H7 (cell line): ENCODE measurements at regions not wholly inside any gene's neighbourhood (a gene's known extent, or its start where the extent isn't known, plus 50 kb on each side); places are given as distances from the start of the nearest gene placed in this dataset.
A peak's percentile ranks its signal among the peaks of the same experiment; 100 is the strongest.

Experiments used
- DNase-seq: peaks from one replicate; pipeline ENCODE4 v3.0.0; 2012
- H3K27me3 ChIP-seq: 2 replicates; pipeline ENCODE4 v1.6.0; 2011; ENCODE audit warnings: mild to moderate bottlenecking, low read length; ENCODE audit not compliant: control insufficient read depth, insufficient read depth
- H3K36me3 ChIP-seq: replicated peaks from 2 replicates; pipeline ENCODE4 v1.5.1; 2011; ENCODE audit warnings: low read length; ENCODE audit not compliant: control insufficient read depth, insufficient read depth
- H3K4me3 ChIP-seq: 2 replicates; pipeline ENCODE4 v1.5.1; 2011; ENCODE audit warnings: low read depth, mild to moderate bottlenecking, control low read depth, low read length, moderate library complexity; ENCODE audit not compliant: insufficient read depth

DNA sequence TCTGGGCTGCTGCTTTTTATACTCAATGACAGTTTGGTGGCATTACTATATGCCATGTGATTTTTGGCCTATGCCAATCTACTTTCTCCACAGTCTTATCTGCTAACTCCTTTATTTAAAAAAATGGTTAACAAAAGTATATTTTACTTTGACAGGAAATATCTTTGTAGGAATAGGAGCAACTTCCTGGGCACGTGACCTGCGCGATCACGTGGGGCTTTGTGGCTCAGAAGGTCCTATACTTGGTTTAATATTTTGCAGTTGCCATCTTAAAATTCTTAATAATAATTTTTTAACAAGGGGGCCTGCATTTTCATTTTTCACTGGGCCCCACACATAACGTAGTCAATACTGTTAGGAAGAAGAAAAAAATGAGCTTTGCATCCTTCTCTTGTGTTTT, 249.7 kb downstream of the ACTR3 start:
- Histone ChIP-seq H3K27me3 (no peaks in the 10 kb centered on the region), H3K4me3 (no peak overlapping the region), H3K36me3 (no peaks in the 10 kb centered on the region)
- DNase-seq: no peak

DNA sequence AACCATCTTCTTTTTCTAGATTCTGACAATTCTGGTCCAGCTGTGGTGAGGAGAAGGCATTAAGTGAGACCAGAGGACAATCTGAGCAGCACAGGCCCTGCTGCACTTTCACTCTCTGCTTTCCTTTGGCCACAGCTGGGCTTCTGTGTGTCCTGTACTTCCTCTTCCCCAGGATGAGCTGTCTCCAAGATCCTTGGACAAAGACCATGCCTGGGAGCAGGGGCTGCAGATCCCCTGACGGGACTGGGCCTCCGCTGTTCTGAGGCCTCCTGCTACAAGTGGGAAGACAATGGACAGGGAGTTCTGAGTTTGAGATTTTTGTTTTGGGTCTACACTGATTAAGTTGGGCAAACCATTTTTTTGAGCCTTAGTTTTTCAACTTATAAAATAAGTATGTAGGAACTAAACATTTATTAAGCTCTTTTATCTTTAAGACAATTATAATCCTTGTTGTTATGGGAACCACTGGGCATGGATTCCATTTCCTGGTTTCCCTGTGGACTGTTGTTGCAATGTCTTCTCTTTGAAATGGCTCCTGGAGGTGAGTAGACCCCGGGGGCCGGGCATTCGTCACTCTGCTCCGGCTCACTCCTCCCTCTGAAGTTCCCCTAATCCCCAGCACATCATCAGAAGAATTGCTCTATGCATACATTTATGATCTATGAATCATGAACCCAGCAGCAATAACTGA, 266.6 kb downstream of the ACTR3 start:
- H3K36me3 ChIP-seq: no peaks in the 10 kb centered on the region
- H3K27me3 ChIP-seq: no peaks in the 10 kb centered on the region
- no peak overlapping the region for H3K4me3 ChIP-seq
- DNase-seq: no peak

DNA sequence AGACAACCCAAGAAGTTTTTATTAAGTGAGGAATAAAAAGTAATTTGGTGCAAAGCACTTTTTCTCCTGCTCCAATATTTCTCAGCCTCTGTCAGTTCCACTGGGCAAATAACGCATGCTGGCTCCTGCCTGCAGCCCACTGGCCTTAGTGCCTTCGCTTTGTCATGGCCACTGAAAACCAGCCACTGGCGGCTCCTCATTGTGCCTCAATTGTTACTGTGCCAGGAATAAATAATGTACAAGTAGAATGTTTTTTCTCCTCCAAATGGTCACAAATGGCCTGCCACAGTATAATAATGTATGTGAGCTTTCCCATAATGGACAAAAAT, 267.1 kb downstream of the ACTR3 start:
- Histone ChIP-seq H3K27me3 (no peaks in the 10 kb centered on the region), H3K36me3 (no peaks in the 10 kb centered on the region), H3K4me3 (no peak overlapping the region)
- no peak for DNase-seq

DNA sequence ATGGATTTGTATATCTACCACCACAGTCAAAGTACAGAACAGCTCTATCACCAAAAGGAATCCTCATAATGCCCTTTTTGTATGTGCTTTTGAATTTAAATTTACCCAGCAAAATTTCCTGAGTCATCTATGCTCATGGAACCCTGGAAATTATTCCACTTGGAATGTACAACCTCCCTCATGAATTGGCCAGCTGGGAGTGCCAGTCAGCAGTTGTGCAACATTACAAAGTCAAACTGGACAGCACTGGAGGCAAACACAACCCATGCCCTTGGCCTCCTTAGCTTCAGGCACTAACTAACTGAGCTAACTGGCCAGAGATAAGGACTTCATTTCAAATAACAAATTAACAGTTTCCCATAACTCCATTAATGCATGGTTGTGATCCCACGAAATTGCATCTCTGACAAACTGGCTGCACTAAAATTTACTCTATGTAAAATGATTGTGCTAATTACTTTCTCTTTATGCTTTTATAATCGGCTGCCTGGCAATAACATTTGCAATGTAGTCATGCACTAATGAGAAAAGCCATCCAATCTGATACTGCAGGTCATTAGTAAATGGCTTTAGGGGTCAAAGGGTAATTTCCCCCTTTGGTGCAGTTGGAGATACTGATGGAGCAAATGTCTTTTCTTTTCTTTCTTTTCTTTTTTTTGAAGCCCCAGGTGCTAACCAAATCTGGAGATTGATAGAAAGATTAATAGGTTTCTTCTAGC, 270.5 kb downstream of the ACTR3 start:
- H3K27me3 ChIP-seq: no peaks in the 10 kb centered on the region
- no peak for DNase-seq

DNA sequence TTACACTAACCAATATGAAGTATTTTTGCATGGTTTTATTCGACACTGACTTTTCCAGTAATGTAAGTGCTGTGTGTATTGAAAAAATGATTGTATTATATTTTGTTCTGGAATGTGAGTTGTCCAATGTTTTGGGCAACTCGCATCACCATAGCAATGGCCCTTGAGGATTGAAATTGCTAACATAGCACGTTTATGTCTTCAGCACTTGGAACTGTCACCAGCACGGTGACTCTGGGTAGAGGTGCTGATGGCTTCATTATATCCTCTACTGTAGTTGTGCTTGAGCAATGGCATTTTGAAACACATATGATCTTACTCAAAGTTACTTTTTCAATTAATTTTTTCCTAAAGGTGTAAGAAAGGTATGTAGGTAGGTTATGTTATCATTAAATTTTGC, 271.5 kb downstream of the ACTR3 start:
- Histone ChIP-seq H3K27me3 (no peaks in the 10 kb centered on the region), H3K36me3 (no peaks in the 10 kb centered on the region), H3K4me3 (no peak overlapping the region)
- DNase-seq: no peak

More for the DNA sequence above, 270.5 kb downstream of the ACTR3 start:
- H3K4me3 ChIP-seq: no peak overlapping the region
- H3K36me3 ChIP-seq: no peaks in the 10 kb centered on the region

DNA sequence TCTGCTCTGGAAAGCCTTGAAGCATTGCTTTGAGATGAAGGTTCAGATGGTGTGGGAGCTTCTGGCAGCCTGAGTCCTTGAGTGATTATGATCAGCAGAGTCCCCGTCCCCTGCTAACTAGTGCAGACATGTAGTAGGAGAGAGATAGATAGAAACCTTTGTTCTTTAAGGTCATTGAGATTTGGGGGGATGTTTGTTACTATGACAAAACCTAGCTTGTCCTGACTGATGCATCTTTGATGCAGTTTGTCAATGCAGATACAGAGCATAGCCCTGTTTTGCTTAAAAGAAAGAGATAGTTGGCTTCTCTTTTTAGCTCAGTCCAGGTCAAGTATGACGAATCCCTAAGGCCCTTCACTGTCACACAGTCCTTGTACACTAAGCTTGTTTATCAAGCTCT, 274.6 kb upstream of the DPP10 start:
- no peak for DNase-seq
- Histone ChIP-seq H3K4me3 (no peak overlapping the region), H3K36me3 (no peaks in the 10 kb centered on the region), H3K27me3 (no peaks in the 10 kb centered on the region)

DNA sequence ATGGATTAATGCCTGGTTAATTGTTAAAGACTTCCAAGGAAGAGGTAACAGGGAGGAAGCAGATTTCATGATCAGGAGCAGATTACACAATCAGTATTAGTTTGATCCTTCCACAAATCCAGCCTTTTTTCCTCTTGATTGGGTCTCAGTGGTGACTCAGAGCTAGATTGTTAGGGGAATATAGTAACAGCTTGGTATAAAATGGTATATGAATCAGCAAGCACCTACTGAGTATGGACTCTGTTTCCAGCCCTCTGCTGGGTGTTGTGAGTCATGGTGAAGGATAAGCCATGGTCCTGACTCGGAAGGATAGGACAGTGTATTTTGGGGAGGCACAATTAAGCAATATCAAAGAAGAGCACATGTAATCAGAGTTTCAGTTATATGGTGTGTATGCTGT, 272.4 kb upstream of the DPP10 start:
- DNase-seq: no peak
- Histone ChIP-seq H3K36me3 (no peaks in the 10 kb centered on the region), H3K27me3 (no peaks in the 10 kb centered on the region), H3K4me3 (no peak overlapping the region)

DNA sequence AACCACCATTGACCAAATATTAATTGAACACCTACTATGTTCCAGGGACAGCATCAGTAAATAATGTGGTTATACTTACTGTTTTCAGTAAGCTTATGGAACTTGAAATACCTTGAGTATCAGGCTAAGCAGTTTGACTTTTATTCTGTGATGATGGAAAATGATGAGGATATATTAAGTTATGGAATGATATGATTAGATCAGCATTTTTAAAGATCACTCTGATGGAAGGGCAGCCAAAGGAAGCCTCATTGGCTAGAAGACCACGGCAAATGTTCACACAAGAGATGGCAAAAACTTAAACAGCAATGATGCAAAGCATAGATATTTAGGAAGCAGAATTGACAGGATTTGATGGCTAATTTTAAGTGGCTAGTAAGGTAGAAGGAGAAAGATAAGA, 266.9 kb upstream of the DPP10 start:
- H3K27me3 ChIP-seq: no peaks in the 10 kb centered on the region
- H3K36me3 ChIP-seq: no peaks in the 10 kb centered on the region
- DNase-seq: no peak
- H3K4me3 ChIP-seq: no peak overlapping the region

DNA sequence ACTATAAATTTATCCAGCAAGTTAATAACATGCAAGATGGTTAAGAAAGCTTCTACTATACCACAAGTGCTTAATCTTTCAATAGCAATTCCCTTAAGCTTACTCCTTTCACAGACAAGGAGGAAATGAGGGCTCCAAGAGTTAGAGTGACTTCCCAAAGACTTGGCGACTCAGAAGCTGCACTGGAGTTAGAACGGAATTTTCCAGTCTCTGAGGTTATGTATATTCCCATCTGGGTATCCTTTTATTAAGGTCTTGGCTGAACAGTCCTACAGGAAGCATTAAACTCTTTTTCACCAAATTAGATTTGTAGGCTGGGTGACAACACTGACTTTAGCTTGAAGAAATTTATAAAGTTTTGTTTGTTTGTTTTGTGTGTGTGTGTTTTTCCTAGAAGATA, 256.9 kb upstream of the DPP10 start:
- no peak for DNase-seq
- Histone ChIP-seq H3K27me3 (no peaks in the 10 kb centered on the region), H3K4me3 (no peak overlapping the region), H3K36me3 (no peaks in the 10 kb centered on the region)

DNA sequence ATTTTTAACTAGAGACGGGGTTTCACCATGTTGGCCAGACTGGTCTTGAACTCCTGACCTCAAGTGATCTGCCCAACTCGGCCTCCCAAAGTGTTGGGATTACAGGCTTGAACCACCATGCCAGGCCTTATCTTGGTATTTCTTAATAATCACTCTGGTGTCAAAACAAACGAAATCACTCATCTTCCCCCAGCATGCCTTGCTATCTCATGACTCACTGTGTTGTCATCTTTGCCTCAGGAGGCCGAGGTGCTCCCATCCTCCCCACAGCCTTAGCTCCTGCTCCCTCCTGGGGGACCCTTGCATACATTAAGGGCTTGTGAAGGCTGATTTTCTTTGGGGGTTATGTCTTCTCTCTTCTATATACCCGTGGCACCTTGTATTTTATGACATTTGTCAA, 250.1 kb upstream of the DPP10 start:
- no peak for DNase-seq
- Histone ChIP-seq H3K4me3 (no peak overlapping the region), H3K27me3 (no peaks in the 10 kb centered on the region), H3K36me3 (no peaks in the 10 kb centered on the region)

DNA sequence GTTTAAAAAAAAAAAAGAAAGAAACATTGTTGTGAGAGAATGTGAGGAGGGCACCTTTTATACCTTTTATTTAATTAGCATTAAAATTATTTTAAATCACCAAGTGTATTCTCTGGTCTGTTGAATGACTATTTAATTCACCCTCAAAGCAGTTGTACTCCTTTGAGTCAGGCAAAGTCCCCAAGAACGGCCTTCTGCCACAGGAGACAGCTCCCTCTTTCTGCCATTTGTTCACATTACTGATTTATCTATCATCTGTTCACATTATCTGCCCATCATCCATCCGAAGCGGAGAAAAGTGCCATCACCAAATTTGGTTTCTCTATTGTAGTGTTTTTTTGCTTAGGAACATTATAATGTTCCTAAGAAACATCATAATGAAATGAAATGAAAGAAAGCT, 240.7 kb upstream of the DPP10 start:
- no peak overlapping the region for H3K4me3 ChIP-seq
- DNase-seq: peak; percentile 16
- no peaks in the 10 kb centered on the region for H3K27me3 ChIP-seq
- no peaks in the 10 kb centered on the region for H3K36me3 ChIP-seq

DNA sequence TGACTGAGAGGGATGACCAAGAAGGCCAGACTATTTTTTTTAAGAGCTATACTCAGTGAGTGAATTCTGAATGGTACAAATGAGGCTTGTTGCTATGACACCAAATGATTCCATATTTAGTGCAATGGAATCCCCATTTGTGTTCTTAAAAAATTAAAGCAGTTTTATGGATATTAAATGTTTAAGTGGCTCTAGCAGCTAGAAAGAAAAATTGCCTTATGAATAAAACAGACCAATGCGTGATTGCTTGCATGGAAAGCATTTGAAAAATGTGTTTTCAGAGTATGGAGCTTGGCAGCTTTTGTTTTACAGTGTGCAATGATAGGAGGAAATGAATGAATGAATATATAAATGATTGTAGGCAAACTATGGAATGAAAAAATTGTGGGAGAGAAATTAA, 238.8 kb upstream of the DPP10 start:
- DNase-seq: no peak
- H3K36me3 ChIP-seq: no peaks in the 10 kb centered on the region
- H3K27me3 ChIP-seq: no peaks in the 10 kb centered on the region
- H3K4me3 ChIP-seq: no peak overlapping the region

DNA sequence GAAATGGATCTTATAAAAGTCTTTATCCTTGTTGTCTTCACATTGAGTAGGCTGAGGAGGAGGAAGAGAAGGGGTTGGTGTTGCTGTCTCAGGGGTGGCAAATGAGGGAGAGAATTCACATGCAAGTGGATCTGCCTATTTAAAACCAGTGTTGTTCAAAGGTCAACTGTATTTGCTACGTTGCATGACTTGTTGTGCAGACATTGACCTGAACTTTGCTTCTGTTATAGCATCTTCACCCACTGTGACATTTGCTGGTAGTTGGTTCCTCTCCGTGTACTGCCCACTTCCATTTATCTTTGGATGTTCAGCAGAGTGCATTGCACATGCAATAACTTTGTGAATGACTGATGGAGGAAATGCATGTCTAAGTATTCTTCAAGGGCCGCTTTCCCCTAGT, 228.6 kb upstream of the DPP10 start:
- no peak overlapping the region for H3K4me3 ChIP-seq
- DNase-seq: no peak
- H3K36me3 ChIP-seq: no peaks in the 10 kb centered on the region
- H3K27me3 ChIP-seq: no peaks in the 10 kb centered on the region

DNA sequence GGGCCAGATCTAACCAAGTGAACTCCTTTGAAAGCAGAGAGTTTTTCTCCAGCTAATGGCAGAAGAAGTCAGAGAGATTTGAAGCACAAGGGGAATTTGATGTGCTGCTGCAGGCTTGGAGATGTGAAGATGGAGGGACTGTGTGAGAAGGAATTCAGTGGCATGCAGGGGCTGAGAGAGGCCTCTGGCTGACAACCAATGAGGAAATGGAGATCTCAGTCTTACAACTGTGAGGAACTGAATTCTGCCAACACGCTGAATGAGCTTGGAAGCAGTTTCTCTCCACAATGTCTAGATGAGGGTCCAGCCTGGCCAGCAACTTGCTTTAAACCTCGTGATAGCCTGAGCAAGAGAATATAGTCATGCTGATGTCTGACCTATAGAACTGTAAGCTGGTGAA, 224.1 kb upstream of the DPP10 start:
- no peaks in the 10 kb centered on the region for H3K27me3 ChIP-seq
- H3K36me3 ChIP-seq: no peaks in the 10 kb centered on the region
- no peak for DNase-seq
- no peak overlapping the region for H3K4me3 ChIP-seq

DNA sequence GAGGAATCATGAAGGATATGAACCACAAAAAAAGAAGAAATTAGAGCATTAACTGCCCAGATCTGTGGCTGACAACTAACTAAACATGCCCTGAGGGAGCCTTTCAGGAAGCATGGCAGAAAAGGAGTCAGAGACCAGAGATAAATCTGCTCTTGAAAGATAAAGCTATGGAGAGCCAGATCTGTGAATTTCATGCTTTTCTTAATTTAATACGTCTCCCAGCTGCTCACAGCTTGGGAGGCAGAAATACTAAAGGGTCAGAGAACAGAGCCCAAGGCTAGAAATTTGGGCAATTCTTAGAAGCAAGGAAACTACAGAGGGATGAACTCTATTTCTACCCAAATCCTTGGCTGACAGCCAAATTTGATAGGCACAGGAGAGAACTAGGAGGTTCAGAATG, 223.0 kb upstream of the DPP10 start:
- no peak for DNase-seq
- H3K36me3 ChIP-seq: no peaks in the 10 kb centered on the region
- no peak overlapping the region for H3K4me3 ChIP-seq
- H3K27me3 ChIP-seq: no peaks in the 10 kb centered on the region

DNA sequence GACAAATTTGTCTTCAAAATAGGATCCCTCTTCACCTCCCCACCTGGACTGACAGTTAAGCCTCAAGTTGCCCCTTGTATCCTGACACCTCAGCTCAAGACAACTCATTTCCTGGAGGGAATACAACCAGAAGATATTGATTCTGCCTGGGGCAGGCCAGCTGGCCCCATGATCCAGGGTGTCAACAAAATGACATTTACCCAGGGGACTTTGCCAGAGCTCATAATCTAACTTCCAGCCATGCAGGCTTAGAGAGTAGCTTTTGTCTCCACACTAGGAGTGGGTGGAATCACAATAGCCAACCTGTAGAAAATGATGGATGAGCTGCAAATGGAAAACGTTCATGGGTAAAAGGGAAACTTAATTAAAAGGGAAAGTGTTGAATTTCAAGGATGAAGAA, 220.1 kb upstream of the DPP10 start:
- H3K27me3 ChIP-seq: no peaks in the 10 kb centered on the region
- H3K36me3 ChIP-seq: no peaks in the 10 kb centered on the region
- H3K4me3 ChIP-seq: no peak overlapping the region
- no peak for DNase-seq
